Vagina (tissue), 2 donors: ENCODE measurements at regions not wholly inside any gene's neighbourhood (a gene's known extent, or its start where the extent isn't known, plus 50 kb on each side); places are given as distances from the start of the nearest gene placed in this dataset.

ENCODE experiments used
- CTCF ChIP-seq, 3 experiments: fragments of 450-650 bp in 2 of 3; fragments of 200-600 bp in 1 of 3; sonication (generic) in 1 of 3; IDR thresholded peaks; one replicate each; pipeline ENCODE4 v1.5.1; 2017 to 2019; ENCODE audit warnings: antibody characterized with exemption in 3 of 3, mild to moderate bottlenecking in 2 of 3, moderate library complexity in 2 of 3
- POLR2A ChIP-seq, 2 donors: fragments of 450-650 bp; IDR thresholded peaks; one replicate each; pipeline ENCODE4 v1.6.1; 2017; ENCODE audit warnings: antibody characterized with exemption in 2 of 2, mild to moderate bottlenecking in 2 of 2, moderate library complexity in 2 of 2

GRCh38 chr6:23040899-23041298 is 471.5 kb downstream of the HDGFL1 start:
- no peak for TF ChIP-seq CTCF (IDR thresholded peaks at IDR 0.05)
- no peak for TF ChIP-seq POLR2A (IDR thresholded peaks at IDR 0.05)
